ENCODE measurements at regions not wholly inside any gene's neighbourhood (a gene's known extent, or its start where the extent isn't known, plus 50 kb on each side); places are given as distances from the start of the nearest gene placed in this dataset.
"Not testable (repeated sequence)": the region's sequence is repeated elsewhere in the genome, so short reads cannot be mapped to it uniquely, and the experiment has no call there.

DNA sequence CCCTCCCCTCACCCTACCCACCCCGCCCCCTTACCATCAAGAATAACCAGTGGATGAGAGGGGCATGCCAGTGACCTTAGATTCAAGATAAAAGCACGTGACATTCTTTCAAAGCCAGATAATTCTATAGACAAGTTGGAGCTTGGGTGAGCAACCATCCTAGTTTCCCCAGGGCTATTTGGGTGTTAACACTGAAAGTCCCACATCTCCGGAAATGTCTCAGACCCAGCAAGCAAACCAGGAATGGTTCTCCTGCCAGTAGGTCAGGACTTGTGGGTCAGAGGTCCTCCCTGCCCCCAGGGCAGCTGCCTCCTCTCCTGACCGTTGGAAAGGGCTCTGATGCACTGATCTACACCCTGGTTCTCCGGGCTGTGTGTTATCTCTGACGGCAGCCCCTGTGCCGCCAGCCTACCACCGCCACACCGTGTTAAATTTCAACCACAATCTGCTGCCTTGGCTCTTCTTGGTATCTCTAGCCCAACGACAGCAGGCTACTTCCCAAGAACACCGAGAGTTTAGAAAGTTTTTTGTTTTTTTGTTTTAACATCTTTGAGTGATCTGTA lies 287.0 kb downstream of the BCL2L11 start:
- DNase-seq, result not testable (repeated sequence)

DNA sequence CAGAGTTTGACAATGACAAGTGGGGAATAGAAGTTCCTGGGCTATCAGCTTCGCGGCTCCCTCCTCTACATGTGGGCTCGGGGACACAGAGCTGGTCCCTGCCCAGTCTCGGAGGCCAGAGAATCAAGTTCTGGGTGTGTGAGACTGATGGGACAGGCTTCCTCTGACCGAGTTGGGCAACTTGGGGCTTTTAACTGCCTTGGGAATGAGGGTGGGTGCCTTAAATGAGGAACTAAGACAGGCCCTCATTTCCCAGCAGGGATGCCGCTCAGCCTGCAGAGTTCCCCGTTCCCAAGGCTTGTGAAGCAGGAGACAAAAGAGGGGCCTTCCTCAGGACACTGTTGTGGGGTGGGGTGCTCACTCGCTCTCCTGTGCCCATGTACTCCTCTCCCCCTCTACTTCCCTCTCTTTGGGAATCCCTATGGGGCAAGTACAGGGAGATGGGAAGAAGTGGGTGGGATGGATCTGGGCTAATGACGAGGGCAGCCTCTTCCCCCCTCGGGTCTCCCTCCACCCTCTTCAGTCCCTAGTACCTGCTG lies 290.2 kb downstream of the BCL2L11 start:
- DNase-seq, result not testable (repeated sequence)

DNA sequence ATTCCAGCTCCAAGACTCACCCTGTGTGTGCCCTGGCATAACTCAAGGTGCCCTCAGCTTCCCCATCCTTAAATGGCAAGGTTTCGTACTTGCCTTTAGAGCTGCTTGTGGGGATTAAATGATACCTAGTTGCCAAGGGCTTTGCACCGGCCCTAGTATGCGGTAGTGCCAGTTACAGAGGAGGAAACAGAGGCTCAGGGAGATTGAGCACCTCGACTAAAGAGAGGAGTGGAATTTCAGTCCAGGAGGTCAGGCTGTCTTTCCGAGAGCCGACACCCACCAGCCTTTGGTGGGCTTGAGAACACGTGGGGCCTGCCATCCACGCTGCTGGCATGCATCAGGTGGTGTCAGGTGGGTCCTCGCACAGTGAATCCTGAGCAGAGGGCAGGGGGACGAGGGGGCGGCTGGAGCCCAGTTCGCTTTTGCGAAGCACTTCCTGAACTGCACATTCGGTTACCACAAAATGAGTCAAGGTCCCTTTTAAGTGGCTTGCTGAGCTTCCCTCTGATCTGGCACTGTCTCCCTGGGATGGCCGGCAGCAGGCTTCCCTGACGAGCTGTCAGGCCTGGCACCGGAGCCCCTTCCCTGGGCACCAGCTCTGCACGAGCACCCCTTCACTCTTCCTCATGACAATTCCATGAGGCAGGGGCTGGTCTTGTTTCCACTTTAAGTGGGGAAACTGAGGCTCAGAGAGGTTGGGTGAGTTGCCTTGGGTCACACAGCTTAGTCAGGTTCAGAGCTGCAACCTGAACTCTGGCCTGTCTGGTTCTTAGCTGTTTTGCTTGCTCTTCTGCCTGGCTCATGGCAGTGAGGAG lies 291.4 kb downstream of the BCL2L11 start:
- not testable (repeated sequence) for DNase-seq

DNA sequence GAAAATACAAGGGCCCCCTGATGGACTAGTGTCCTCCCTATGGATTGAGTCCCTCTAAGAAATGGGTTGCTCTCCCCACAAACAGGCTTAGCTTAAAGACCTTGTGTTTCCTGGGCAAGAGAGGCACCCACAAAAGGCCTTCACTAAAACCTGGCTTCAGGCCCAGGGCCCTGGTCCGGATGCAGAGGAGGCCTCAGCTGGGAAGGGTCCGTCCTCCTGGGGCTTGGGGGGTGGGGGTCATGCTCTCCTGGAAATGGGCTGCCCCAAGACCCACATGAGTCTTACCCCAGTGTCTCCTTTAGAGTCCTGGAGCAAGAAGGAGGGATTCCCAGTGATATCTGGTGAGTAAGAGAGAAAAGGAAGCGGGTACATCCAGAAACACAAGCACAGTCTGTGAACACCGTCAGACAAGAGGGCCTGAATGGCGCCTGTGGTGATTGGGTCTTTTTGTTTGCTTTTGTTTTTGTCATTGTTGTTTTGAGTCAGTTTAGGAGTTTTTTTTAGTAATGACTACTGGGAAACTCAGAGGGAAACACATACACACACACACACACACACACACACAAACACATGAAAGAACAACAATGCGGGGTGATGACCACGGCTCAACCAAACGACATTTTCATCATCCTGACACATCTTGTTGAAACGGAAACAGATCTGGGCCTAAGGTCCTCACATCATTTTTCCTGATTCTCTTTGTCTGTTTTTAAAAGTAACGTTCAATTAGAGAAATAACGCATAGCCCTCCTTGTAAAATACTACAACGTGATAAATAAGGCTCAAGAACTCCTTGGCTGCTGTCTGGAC lies 292.3 kb downstream of the BCL2L11 start:
- not testable (repeated sequence) for DNase-seq

DNA sequence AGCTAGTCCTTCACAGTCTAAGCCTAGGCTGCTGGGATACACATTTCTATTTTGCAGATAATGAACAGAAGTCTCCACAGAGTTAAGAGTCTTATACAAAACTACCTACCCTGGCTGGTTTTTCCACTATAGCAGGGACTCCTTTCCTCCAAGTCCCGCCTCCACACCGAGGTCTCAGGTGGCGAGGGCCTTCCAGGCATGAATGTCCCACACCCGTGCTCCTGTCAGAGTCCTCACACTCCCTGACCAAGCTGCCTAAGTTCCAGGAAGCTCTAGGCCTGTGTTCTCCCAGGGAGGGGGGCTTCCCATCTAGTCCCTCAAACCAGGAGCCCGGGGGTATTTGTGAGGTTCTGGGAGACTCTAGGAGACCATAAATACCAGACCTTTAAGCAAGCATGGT lies 293.2 kb downstream of the BCL2L11 start:
- DNase-seq, result not testable (repeated sequence)

DNA sequence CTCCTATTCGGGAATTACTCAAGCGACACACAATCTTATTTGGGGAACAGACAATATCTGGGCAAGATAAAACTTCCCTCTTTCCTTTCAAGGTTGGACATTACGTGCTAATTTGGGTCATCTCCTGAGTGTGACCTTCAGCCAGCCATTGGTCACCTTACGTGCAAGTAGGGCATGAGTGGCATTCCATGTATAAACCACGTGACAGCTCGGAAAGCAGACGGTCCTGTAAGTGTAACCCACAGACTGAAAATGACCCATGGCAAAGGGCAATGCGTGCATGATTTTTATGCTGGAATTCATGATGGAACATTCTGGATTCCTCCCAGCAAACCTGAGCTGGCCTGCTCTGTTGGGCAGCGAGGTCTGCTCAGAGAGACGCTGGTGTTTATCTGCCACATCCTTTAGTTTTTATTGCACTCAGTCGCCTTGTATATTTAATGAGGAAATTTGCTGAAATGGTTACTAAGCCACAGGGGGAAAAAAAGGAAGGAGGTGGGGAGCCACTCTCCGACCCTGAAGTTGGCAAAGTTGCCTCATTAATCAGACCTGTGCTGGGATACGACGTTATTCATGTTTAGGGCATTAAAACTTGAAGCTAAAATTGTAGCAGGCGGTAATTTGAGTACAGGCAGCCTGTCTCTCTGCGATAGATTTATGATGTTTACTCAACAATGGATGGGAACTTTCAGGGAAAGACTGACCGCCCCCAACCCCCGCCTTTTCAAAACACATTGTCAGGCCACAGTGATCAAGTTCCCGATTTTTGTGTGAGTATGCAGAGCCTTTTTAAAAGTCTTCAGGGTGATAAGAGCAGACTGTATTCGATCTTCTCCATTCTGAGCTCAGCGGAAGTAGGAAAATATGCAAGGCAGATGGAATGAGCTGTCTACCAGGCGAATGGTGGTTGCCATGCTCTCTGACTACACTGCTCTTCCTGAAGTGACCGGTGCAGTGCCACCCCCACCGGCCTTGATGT lies 295.3 kb downstream of the BCL2L11 start:
- DNase-seq, result not testable (repeated sequence)

DNA sequence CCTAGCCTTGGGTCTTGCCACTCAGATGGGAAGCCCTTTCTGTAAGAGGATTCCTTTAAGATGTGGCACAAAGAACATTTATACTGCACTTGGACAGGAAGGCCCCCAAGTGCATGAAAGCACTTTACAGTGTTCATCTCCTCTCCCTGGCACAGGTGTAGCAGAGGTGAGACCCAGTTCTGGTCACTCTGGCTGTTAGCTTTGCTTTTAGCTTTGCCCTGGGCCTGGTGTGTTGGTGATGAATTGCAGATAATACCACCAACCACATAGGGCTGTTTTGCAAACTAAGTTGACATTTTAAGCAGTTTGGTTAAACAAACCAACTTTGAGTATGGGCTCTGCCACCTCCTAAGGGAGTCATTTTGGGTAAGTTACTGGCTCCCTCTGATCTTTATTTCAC lies 296.3 kb downstream of the BCL2L11 start:
- DNase-seq, result not testable (repeated sequence)

DNA sequence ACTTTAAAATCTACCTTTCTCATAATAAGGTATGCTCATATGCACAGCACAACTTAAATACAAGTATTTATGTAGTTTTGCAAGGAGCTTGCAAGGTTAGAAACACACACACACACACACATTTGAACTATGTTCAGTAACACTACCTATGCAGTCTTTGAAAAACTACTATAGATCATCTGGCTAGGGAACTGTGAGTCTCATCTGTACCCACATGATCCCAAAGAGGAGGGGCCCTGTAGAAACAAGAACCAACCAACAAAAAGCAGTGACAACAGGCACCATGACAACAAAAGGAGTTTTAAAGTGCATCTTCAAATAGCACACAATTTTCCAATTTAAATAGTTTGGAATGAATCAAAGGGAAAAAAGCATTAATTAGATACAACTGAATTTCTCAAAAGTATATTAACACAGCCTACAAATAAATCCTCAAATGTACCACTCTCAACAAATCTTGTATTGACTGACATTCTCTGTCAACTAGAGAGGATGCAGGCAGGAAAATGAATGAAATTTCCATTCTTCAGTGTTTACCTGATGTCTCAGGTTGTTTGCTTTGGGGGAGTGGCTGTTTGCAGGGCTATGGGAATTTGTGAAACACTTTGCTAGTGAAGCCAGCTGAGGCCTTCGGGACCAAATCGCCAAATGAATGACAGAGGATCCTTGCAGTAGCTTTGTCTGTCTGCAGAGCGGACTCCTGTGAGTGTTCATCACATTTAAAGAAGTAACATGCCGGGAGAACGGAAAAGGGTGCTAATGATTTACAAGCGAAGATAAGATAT lies 297.6 kb downstream of the BCL2L11 start:
- not testable (repeated sequence) for DNase-seq

DNA sequence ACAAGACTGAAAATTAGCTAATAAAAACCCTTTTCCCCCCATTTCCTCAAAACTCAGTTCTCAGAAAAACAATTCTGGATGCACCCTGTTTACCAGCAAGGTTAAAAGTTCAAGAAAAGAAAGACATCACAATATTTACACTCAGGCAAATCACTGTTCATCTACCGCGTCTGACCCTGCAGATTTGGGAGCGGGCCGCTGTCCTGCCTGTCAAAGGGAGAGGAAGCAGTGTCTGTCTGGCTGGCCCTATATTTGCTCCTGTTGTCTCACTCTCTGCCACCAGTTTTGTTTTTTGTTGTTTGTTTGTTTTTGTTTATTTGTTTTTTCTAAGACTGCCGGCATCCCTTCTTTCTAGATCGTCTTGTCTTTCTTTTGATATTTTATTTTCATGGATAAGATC lies 299.4 kb downstream of the BCL2L11 start:
- DNase-seq, result not testable (repeated sequence)

DNA sequence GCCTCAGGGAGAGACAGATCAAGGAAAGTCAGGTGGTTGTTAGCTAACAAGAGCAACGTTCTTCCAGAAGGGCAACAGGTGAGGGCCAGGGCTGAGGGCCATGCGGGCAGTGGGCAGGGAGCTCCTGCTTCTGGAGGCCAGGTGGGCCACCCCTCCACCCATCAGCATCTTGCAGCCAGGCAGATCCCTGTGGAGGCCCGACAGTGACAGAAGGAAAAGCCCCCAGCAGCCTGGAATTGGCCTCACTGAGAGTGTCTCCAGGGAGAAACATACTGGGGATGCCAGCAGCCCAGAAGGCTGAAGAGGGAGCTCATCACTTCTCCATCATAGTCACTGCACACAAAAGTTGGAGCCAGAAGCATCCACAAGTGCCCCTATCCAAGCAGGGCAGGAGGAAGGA lies 300.1 kb downstream of the BCL2L11 start:
- not testable (repeated sequence) for DNase-seq

DNA sequence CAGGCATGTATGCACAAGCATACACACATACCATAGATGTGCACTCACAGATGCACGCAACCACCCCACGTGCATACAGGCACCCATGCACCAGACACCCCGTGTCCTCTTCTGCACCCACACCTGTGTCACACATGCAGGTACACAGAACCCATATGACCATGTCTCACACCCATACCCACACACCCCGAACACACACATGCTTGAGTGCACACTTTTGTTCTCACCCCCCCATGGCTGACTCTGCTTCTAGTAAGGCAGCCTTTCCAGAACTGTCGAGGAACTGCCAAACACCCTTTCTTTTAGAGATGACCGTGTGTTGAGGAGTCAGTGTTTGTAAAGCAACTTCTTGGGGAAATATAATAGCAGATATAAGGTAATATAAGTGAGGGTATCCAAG lies 301.2 kb downstream of the BCL2L11 start:
- not testable (repeated sequence) for DNase-seq

DNA sequence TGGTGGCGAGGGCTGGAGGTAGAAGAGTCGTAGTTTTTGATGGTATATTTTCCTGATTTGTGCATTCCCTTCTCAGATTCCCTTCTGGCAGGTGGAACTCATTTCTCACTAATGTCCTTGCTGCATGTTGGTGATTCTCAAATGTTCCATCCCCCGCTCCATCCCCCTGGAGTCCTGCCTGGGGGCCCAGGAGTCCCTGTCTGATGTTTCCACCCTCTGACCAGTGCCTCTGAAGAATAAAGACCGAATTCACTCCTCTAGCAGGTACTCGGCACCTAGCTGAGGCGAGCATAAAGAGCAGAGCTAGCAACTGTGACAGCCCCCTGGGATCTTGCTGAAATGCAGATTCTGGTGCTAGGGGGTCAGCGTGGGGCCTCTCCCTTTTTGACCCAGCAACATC lies 301.8 kb downstream of the BCL2L11 start:
- not testable (repeated sequence) for DNase-seq

DNA sequence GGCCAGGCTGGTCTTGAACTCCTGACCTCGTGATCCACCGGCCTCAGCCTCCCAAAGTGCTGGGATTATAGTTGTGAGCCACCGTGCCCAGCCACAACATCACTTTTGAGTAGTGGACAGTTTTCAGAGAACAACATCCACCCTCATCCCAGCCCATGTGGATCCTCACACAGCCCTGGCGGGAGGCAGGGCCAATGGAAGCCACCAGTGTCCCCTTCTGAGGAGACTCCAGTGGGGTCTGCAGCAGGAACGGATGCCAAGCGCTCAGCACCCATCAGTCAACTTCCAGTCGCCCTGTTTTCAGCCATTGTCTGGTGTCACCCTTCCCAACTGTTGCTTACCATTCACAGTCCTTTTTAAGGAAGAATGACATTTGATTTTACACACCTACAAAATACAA lies 302.5 kb downstream of the BCL2L11 start:
- DNase-seq, result not testable (repeated sequence)

DNA sequence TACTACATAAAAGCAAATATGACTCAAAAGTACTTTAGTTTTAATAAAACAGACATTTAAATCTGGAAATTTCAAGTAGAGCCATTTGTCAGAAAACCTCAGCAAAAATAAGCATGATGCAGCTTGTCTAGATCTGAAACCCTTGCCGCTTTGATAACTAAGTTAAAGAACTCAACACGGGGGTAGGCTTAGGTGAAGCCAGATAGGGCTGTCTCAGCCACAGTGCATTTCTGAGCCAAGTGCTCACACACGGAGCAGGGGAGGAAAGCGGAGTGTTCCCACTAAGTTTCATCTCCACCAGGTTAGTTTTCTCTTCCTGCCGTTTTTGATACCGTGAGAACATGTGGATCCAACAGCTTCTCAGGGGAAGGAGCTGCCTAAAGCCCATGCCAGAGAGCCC lies 303.5 kb downstream of the BCL2L11 start:
- not testable (repeated sequence) for DNase-seq

DNA sequence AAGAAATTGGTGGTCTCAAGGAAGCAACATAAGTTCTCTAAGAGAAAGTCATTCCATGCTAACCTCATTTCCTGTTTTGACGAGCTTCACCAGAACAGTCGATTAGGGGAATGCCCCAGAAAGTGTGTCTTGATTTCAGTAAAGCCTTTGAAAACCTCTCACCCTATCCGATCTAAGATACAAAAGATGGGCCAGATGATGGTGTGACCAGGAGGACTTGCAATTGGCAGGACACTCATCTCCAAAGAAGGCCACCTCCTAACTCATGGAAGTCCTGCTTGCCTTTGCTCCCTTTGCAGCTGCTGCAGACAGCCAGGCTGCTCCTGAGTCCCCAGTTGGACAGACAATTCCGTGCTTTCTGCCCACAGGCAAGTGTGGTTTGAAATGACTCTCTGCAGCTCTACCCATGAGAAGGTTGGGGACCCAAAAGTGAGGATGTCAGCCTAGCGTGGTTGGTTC lies 304.2 kb downstream of the BCL2L11 start:
- DNase-seq, result not testable (repeated sequence)

DNA sequence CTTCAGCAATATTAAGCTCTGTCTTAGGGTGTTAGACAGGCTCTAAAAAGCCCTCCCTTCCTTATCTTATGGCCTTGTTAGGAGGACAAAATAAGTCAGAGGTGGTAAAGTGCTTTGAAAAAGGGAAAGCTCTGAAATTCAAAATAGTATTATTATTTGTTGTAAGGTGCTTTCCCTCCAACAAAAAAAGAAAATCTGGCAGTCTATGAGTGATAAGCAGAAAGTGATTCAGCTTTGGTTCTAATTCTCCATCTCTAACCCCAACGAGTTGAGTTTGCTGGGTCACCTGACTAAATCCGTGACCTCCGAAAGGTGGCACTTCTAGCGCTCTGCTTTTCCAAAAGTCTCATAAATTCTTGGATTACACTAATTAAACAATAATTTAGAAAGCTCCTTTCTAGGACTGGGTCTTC lies 305.1 kb downstream of the BCL2L11 start:
- not testable (repeated sequence) for DNase-seq

DNA sequence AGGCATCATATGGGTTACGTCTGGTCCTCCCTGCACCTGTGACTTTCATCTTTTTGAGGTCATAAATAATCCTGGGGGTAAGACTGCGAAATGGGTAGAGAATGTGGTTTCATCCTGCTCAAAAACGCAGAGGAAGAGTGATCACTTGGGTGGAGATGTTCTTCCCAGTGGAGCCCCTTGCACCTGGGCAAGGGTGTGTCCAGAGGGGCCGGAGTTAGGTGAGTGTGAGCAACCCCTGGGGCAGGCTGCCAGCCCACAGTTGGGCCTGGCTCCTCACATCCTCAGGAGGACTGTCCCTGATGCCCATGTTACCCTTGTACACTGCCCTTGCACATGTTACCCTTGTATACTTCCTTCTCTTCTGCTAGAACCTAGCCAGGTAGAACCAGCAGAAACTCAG lies 306.6 kb downstream of the BCL2L11 start:
- not testable (repeated sequence) for DNase-seq

DNA sequence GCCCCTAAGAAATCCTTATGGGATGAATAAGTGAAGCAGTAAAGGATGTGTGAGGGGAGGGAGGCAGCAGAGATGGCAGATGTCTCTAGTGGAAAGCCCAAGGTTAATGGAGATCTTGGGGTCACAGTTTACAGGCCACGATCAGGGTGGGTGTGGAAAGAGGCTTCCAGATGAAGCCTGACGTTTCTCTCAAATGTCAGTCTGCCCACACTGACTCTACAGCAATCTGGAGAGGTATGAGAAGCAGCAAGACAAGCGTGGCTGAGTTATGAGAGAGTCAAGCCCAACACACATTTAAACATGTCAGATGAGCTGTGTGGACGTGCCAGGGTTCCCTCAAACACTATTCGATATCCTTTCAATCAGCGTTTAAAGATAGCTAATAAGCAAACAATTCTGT lies 308.2 kb downstream of the BCL2L11 start:
- DNase-seq, result not testable (repeated sequence)

DNA sequence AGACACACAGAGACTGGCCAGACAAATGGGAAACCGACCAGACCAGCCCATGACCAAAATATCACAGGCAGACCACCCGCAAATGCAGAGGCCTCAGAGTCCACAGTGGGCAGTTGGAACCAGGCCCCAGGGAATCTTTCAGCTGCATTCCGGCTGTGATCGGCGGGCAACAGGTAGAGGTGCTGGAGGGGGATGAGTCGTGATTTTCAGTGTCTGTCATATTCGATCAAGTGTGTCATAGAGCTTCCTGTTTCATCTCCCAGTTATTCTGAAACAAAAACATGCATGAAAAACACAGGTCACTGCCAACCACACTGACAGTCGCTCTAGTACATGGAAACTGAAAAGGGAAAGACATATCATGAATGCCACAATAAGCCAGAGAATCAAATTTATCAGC lies 308.6 kb downstream of the BCL2L11 start:
- DNase-seq, result not testable (repeated sequence)

DNA sequence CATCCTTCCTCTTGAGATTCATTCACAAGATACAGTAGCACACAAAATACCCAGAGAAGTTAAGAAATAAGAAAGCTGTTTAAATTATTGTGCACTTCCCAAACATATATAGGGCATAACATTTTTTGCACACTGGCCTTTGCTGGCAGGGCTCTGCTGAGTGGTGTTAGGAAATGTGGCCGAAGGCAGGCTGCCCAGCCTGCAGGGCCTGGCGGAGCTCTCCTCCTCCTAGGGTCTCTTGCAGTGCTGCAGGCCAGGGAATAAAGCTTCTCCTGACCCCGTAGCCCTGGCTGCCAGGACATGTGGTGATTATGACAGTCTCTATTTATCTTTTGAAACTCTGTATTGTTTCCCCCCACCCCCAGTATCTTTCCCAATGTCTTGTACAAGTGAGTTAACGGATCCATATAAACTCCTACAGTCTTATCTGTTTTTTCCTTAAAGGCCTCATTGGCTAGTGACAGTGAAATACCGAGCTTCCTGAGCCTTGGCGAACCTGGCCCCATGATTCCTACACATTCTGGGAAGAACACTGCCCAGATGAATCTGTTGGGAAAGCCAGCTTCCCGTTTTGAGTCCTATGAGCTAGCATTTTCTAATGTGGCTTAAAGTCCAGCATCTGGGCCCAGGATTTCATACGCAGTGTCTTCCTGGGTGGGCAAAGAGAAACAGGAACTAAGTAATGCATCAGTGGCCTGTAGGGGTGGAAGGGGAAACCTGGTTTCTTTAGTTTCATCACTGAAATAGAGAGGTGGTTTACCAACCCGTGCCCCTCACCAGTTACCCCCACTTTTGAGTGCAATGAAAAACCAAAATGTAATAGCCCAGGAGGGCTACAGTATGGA lies 310.3 kb downstream of the BCL2L11 start:
- not testable (repeated sequence) for DNase-seq
